GM23248 (cell line): ENCODE measurements at regions not wholly inside any gene's neighbourhood (a gene's known extent, or its start where the extent isn't known, plus 50 kb on each side); places are given as distances from the start of the nearest gene placed in this dataset.

Experiments
- EZH2 ChIP-seq: fragments of 200-600 bp; sonication (generic); IDR thresholded peaks from 2 replicates; pipeline ENCODE4 v1.6.1; 2018; ENCODE audit warnings: antibody characterized with exemption, mild to moderate bottlenecking; ENCODE audit not compliant: insufficient read depth, poor library complexity, severe bottlenecking
- EZH2phosphoT487 ChIP-seq: fragments of 200-600 bp; sonication (generic); IDR thresholded peaks from 2 replicates; pipeline ENCODE4 v1.6.1; 2018; ENCODE audit warnings: antibody characterized with exemption, moderate library complexity, mild to moderate bottlenecking, low read depth; ENCODE audit not compliant: insufficient read depth

DNA sequence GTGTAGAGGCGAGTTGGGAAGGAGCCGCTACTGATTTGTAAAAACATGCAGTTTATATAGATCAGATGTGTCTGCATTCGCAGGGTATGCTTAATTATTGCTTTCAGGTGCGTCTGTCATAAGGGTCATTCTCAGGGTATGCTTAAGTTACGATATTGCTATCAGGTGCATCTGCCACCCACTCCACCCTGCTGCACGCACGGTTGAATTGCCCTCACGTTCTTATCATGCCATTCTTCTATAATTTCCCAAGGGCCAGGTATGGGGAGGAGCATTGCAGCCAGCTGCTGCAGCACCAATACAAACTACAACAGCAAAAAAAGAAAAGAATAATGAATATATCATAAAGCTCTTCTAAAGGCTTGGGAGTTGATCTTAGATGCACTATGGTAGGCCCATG, 230.0 kb downstream of the KBTBD8 start:
- no peak for TF ChIP-seq EZH2
- TF ChIP-seq EZH2phosphoT487, result no peak
